ENCODE measurements at regions not wholly inside any gene's neighbourhood (a gene's known extent, or its start where the extent isn't known, plus 50 kb on each side); places are given as distances from the start of the nearest gene placed in this dataset.

GRCh38 chr16:6560306-6561100, 772.1 kb upstream of the RBFOX1 start:
- no peak for DNase-seq

GRCh38 chr16:6558661-6559060, 774.0 kb upstream of the RBFOX1 start:
- DNase-seq = no peak

- DNase-seq = no peak
These were observed 774.5 kb upstream of the RBFOX1 start for GRCh38 chr16:6558126-6558525.

GRCh38 chr16:6557353-6558023, 775.2 kb upstream of the RBFOX1 start:
- DNase-seq = no peak

- no peak for DNase-seq
These were observed 783.2 kb upstream of the RBFOX1 start for GRCh38 chr16:6549415-6549814.

GRCh38 chr16:6548507-6548906, 784.1 kb upstream of the RBFOX1 start:
- DNase-seq = no peak

GRCh38 chr16:6547131-6547530, 785.5 kb upstream of the RBFOX1 start:
- no peak for DNase-seq

GRCh38 chr16:6545329-6545728, 787.3 kb upstream of the RBFOX1 start:
- no peak for DNase-seq

- no peak for DNase-seq
These were observed 791.4 kb upstream of the RBFOX1 start for GRCh38 chr16:6541267-6541666.

GRCh38 chr16:6536411-6536810, 796.2 kb upstream of the RBFOX1 start:
- DNase-seq = no peak

- DNase-seq = no peak
These were observed 801.6 kb upstream of the RBFOX1 start for GRCh38 chr16:6531067-6531466.

GRCh38 chr16:6528217-6528616, 804.4 kb upstream of the RBFOX1 start:
- no peak for DNase-seq

- no peak for DNase-seq
These were observed 805.0 kb upstream of the RBFOX1 start for GRCh38 chr16:6527646-6528045.

GRCh38 chr16:6524501-6524900, 808.1 kb upstream of the RBFOX1 start:
- no peak for DNase-seq

GRCh38 chr16:6517020-6517720, 815.5 kb upstream of the RBFOX1 start:
- no peak for DNase-seq

- DNase-seq = no peak
These were observed 820.1 kb upstream of the RBFOX1 start for GRCh38 chr16:6512512-6512911.

- DNase-seq = no peak
These were observed 822.4 kb upstream of the RBFOX1 start for GRCh38 chr16:6510261-6510660.

GRCh38 chr16:6499413-6499812, 833.2 kb upstream of the RBFOX1 start:
- DNase-seq = no peak

GRCh38 chr16:6498858-6499257, 833.8 kb upstream of the RBFOX1 start:
- DNase-seq = no peak

- DNase-seq = no peak
These were observed 835.6 kb upstream of the RBFOX1 start for GRCh38 chr16:6496996-6497395.

GRCh38 chr16:6495486-6496210, 837.0 kb upstream of the RBFOX1 start:
- DNase-seq = no peak

- no peak for DNase-seq
These were observed 837.9 kb upstream of the RBFOX1 start for GRCh38 chr16:6494716-6495115.

GRCh38 chr16:6493555-6493954, 839.1 kb upstream of the RBFOX1 start:
- DNase-seq = no peak
